Keratinocyte (primary cell): ENCODE measurements at regions not wholly inside any gene's neighbourhood (a gene's known extent, or its start where the extent isn't known, plus 50 kb on each side); places are given as distances from the start of the nearest gene placed in this dataset.

Source experiments
- EZH2 ChIP-seq: IDR thresholded peaks from one replicate; pipeline ENCODE4 v1.6.1; 2012; ENCODE audit warnings: inconsistent platforms, mild to moderate bottlenecking, low read length, moderate library complexity
- TF ChIP-seq, protein P1 (sequence below), 3 experiments: IDR thresholded peaks in 1 of 3; conservative IDR thresholded peaks in 1 of 3; optimal IDR thresholded peaks in 1 of 3; 2 replicates in 2 of 3; 3 replicates in 1 of 3; pipeline versions ENCODE3 to v1.5.1; 2011; ENCODE audit warnings: low read length in 3 of 3, mild to moderate bottlenecking in 3 of 3, moderate library complexity in 2 of 3, control low read depth in 1 of 3, inconsistent platforms in 1 of 3; ENCODE audit not compliant: insufficient read depth in 2 of 3; ENCODE audit errors: extremely low read depth in 1 of 3

DNA sequence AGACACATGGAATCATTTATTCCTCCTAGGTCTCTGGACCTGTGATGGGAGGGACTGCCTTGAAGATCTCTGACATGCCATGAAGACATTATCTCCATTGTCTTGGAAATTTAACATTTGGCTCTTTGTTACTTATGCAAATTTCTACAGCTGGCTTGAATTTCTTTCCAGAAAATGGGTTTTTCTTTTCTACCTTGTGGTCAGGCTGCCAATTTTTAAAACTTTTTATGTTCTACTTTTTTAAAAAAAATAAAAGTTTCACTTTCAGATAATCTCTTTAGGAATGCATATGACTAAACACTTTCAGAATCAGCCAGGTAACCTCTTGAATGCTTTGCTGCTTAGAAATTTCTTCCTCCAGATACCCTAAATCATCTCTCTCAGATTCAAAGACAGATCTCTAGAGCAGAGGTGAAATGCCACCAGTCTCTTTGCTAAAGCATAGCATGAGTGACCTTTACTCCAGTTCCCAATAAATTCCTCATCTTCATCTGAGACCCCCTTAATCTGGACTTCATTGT, 209.6 kb downstream of the RPRM start:
- TF ChIP-seq, protein P1, sequence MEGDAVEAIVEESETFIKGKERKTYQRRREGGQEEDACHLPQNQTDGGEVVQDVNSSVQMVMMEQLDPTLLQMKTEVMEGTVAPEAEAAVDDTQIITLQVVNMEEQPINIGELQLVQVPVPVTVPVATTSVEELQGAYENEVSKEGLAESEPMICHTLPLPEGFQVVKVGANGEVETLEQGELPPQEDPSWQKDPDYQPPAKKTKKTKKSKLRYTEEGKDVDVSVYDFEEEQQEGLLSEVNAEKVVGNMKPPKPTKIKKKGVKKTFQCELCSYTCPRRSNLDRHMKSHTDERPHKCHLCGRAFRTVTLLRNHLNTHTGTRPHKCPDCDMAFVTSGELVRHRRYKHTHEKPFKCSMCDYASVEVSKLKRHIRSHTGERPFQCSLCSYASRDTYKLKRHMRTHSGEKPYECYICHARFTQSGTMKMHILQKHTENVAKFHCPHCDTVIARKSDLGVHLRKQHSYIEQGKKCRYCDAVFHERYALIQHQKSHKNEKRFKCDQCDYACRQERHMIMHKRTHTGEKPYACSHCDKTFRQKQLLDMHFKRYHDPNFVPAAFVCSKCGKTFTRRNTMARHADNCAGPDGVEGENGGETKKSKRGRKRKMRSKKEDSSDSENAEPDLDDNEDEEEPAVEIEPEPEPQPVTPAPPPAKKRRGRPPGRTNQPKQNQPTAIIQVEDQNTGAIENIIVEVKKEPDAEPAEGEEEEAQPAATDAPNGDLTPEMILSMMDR (optimal IDR thresholded peaks at IDR 0.05 in 1 of 3, IDR thresholded peaks at IDR 0.05 in 1 of 3, conservative IDR thresholded peaks at IDR 0.05 in 1 of 3; ENCODE audit: extremely low read depth in 1 of 3, insufficient read depth in 2 of 3, low read length in 3 of 3): no peak
- no peak for TF ChIP-seq EZH2
